Stimulated activated CD8-positive, alpha-beta memory T cell treated with anti-CD3 and anti-CD28 coated beads, Interleukin-4, amount 100 ng/mL, for 48 hours (primary cell): ENCODE measurements at regions not wholly inside any gene's neighbourhood (a gene's known extent, or its start where the extent isn't known, plus 50 kb on each side); places are given as distances from the start of the nearest gene placed in this dataset.
"Not testable (repeated sequence)": the region's sequence is repeated elsewhere in the genome, so short reads cannot be mapped to it uniquely, and the experiment has no call there.

Experiments used
- DNase-seq: peaks from one replicate; pipeline ENCODE4 v3.0.0-alpha.2; 2020

DNA sequence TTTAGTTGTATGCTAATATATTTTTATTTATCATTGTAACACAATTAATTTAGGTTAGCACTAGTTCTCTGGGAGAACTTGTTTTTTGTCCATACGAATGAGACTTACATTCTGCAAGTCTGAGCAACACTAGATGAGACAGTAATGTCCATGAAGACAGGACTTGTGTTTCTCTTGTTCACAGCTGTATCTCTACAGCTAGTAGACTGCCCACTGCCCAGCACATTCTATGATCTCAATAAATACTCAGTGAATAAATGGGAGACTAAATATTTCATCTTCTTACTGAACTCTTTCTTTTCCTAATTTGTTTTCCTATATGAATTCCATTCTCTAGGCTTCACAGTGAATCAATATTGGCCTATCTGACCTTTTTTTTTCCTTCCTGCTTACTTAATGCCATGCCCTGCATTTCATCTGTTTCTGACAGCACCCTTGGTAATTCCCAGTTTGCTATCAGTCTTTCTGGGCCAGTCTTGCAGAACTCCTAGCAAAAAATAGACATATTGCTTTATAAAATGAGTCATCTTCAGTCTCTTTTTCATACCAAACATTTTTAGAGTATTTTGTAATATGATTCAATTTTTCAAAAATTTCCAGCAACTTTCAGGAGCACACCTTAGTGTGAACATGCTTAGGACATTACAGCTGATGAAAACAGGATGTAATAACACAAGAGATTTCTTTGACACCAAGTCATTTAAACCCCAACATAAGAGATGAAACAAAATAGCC, 185.5 kb upstream of the ATP2B1 start:
- no peak for DNase-seq

DNA sequence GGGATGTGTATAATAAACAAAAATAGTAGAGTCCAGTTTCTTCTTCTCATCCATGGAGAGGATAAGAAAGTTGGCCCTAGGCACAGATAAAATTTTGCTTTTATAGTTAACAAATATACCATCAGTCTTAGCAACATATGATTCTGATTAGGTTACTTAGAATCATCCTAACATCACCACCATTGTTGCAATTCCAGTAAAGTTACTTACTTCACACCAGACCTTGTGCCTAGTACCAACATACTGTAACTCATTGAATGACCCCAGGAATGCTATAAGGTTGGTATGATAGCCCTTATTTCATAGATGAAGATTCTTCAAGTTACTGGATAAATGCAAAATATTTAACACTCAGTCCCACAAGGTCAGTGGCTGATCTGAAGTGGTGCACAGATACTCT, 183.8 kb upstream of the ATP2B1 start:
- no peak for DNase-seq

DNA sequence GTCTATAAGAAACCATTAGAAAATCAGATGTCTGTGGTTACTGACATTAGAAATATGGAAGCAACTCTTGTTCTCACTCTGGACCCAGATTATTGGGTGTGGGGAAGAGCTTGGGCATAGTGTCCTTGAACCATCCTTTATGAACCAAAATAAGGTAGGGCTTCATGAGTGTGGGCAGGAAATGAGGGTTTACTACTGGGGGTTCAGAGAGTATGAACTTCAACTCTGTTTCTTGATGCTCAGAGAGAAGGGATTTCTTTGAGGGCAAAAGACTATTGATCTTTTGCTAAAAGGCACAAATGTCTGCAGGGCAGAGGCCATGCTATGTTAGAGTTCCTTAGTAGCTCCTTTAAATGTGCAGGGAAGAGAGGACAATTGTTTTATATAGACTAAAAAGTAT, 183.3 kb upstream of the ATP2B1 start:
- no peak for DNase-seq

DNA sequence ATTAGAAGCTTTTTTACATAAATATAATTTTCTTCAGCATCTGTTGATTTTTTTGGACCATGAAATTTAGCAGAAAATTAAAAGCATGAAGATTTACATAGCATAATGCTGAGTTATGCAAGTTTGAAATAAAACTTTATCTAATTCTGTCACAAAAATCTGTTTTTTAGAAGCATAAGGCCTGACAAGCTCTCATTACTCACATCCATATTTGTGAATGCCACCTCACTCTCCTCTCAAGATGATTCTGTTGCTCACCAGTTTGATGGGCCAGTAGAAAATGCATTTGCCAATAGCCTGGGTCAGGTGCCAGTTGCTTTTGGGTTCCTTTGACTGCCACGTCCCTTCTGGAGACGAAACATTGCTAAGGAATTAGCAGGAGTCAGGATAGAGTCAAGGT, 181.5 kb upstream of the ATP2B1 start:
- DNase-seq, result no peak

DNA sequence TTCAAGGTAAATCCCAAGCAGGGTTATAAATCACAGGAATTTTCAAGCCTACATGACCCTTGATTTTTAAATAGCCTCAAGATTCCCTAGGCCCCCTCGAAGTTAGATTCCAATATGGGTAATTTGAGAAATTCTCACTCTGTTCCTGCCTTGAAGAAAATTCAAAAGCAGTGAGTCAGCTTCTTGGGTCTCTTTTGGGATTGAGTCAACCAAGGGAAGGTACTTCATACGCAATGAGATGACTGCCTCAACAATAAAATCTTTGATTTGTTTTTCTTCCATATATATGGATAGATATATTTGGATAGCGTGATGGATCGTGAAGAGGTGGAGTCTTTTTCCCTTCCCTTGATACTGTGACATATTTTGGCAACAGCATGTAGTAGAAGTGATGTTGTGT, 180.4 kb upstream of the ATP2B1 start:
- no peak for DNase-seq

DNA sequence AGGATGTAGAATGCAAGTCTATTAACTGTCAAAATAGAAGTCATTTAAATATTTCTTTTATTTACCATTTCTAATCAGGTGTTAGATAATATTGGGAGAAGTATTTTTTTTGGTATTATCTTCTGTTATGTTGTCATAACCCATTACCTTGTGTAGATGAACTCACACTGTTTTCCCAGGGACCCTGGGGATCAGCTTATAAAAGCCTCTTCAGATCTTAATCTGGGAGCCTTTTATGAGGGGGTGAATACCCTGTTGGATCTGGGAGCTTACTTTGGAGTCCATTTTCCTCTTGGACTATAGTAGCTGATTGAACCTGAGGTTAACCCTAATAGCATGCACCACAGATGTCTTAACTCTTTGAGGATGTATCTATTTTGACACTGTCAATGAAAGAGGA, 176.3 kb upstream of the ATP2B1 start:
- DNase-seq, result no peak

DNA sequence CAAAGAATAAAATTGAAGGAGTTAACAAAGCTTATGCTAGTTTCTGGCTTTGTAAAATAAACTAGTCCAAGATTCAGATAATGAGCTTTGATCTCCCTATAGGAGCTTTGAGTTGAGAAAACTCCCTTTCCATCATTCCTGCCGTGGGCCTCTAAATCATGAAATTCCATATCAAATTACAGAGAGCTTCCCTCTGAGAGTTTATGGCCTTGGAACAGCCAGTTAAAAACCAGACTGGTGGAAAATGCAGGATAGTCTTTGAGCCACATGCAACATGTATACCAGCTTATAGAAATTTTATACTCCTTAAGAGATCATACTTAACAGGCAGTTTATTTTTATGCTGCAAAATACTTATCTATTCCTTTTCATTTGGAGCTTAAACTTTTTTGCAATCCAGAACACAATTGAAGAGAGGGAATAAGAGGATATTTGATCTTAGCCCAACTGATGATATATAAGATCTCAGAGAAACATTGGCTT, 175.8 kb upstream of the ATP2B1 start:
- no peak for DNase-seq

DNA sequence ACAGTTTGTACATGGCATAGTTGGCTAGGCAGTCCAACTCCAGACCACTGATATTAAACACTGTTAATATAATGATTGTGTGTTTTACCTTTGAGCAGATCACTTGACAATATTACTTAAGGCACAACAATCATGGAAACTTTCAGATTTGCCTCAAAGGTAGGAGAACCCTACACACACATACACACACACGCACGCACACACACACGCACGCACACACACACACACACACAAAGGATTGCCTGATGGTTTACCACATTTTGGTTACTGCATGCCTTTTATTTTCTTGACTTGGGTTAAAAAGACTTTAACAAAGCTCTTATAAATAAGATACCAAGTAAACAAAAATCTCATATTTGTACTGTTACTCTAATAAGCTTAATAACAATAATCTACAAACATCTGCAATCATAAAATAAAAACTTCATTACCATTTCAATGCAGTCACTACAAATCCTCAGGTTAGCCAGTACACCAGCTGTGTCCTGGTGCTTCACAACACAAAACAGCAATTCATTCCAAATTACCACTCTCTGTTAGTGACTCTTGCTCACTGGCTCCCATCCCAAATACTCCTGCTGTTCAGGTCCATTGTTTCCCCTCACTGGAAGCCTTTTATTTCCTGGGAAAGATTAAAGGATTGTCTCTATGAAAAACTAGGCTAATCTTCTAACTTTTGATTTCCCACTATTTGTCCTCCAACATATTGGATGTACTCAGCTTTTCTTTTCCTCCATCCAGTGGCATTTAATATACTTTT, 175.2 kb upstream of the ATP2B1 start:
- no peak for DNase-seq

DNA sequence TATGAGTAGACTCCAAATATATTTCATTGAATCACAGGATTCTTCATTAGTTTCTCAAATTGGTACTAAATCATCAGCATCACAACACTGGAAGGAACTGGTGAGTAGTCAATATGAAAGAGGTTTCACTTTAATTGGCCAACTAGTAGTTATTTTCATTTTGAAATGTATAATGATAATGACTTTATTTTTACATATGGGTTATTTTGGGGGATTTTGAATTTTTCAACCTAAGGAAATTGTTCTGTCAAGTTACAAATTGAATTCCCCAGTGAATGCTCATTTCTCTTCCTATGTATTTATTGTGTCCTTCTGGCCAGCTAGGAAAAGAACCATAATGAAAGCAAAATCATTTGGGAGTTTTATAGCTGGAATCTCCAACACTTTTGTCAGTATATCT, 174.2 kb upstream of the ATP2B1 start:
- DNase-seq, result no peak

DNA sequence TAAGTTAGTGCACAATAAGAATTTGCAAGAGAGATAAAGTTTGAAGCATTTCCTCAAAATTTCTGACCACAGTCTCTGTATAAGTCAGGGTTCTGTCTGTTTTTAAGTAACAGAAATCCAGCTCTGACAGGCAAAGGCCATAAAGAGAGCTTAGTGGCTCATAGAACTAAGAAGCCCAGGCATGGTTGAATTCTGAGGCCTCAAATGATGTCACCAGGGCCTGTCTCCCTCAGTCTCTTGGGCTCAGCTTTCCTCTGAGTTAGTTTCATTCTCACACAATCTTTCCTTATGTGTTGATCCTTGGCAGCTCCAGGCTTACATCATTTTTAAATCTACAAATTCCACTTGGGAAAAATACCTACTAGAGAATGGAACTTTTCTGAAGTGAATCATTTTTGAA, 173.4 kb upstream of the ATP2B1 start:
- peak; percentile 32 for DNase-seq

DNA sequence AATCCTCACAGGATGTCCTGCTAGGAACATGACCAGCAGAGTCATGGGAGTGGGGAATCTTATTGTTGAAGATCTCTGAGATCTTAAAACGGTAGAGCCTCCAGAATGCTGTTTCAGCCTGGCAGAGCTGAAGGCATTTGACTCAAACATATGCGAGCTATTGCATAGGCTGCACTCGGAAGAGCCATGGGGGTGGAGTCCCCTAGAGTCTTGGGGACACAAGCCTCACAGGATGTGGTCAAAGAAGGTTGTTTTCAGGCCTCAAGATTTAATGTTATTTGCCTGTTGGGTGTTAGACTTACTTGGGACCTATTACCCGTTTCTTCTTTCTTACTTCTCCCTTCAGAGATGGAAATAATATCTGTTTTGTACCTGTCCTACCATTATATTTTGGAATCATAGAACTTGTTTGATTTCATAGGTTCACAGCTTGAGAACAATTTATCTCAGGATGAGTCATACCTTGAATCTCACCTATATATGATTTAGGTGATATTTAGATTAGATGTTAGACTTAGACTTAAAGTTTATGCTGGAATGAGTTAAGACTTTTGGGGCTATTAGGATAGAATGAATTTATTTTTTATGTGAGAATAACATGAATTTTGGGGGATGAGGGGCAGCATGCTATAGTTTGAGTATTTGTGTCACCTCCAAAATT, 172.2 kb upstream of the ATP2B1 start:
- DNase-seq, result peak; percentile 41

DNA sequence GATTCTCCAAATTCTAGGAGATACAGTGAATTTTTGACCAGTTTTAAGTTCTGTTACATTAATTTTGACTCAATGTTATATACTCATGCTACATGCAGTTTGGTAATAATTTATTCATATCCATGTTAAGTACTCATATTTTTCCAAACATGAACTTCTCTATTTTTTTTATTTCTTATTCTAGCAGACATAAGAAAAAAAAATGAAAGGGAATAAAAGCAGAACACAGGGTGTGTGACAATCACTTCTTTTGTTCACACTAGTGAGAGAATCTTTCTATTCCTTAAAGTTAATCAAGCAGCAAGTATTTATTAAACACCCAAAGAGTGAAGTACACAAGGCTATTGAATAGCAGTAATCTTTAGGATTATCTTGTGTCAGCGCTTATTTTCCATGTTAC, 171.1 kb upstream of the ATP2B1 start:
- DNase-seq, result no peak

DNA sequence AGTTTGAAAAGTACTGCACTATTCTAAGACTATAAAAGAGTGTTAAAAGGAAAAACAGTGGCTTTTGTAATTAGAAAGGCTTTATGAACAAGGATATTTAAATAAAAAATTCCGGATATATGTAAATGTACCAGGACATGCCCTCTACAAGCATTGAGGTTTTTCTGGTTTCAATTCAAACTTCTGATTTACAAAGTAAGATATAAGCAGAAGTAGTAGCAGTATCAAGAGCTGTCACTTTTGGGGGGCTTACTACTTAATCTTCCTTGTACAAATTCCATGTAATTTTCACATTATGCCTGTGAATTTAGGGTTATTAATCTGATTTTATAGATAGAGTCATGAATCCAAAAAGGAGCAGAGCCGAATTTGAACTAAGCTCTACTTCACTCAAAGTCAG, 170.3 kb upstream of the ATP2B1 start:
- no peak for DNase-seq

DNA sequence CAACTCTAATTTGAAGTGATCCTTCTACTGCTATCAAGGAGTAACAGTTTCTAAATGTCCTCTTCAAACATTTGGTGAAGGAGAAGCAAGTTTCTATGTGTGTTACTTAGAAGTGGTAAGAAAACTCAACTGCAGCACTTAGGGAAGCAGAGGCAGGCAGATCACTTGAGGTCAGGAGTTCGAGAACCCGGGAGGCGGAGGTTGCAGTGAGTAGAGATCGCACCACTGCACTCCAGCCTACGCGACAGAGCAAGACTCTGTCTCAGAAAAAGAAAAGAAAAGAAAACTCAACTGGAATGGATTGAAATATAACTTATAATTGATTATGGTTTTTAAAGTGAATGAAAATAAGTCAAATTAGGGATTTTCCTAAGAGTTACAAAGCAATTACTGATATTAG, 169.7 kb upstream of the ATP2B1 start:
- DNase-seq, result no peak

DNA sequence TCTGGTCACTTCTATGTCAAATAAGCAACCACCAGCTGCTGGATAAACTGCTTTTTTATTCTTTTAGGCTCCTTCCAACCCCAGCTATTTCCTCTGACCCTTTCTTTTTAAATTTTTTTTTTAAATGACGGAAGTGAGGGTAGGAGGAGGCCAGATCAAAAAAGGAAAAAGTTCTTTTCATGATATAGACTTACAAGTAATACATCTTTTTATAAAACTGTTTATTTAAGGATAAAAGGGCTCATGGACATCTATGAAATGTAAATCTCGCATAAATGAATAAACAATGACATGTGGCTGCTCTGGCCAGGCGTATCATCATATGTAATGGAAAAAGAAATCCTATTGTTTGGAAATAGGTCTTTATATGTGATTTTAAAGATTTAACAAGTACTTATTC, 169.0 kb upstream of the ATP2B1 start:
- no peak for DNase-seq

DNA sequence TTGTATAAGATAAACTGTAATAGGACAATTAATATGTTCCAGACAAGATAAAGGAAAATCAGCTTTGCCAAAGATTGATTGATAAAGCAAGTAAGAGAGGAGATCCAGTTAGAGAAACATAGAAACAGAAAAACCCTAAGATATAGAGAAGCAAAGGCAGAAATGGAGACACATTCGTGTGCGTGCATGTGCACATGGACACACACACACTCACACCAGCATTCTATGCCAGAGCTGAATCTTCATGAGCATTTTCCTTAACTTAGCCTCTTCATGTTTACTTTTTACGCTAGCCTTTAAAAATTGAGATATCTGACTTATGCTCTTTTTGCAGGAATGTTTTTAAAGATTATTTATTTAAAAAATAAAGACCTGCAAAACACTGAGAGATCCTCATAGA, 168.5 kb upstream of the ATP2B1 start:
- DNase-seq, result no peak

DNA sequence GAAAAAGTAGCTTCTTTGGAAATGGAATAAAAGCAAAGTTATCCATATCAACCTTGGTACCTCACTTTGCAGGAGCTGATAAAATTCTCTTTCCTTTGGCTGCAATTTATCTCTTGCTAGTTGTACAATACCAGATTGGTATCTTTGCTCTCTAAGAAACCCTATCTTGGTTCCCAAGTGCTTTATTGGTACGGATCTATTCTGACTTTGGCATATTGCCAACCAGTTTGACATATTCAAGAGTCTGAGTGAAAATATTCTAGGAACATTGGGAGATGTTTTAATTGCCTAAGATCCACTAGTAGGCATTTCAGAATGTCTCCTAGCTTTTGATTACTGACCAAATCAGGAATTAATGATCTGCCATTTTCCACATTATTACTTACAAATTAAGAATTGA, 167.2 kb upstream of the ATP2B1 start:
- no peak for DNase-seq

DNA sequence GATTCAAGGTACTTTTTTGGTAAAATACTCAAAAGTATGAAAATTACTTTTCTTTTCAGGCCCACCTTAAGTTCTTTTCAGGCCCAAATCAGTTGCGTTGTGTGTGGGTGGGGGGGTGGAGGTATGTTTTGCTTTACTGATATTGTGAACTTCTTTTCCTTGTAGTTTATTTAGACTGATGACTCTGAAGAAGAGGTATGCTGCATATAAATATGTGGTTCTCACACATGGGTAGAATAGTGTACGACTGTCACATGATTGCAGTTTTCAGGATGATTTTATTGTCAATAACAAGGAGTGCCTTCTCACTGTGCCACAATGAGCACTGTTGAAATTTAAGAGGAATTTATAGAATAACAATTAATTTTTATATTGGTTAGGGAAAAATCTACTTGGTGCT, 166.6 kb upstream of the ATP2B1 start:
- no peak for DNase-seq

DNA sequence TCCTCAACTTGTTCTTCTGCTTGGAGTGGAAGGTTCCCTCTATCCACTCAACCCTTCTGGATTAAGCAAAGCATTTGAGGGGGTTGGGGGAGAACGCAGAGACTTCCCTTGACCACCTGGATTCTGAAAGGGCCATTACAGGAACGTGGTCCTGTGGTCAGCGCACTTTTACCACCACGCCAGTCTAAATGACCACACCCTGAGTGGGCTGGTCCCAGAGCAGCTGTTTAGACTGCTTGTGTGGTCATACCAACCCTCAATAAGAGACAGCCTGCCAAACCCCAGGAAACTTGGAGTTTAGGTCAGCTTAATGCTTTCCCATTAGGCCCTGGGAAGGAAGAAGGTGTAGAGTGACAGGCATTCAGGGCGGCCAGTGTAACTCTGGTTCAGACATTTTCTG, 165.5 kb upstream of the ATP2B1 start:
- DNase-seq, result no peak

DNA sequence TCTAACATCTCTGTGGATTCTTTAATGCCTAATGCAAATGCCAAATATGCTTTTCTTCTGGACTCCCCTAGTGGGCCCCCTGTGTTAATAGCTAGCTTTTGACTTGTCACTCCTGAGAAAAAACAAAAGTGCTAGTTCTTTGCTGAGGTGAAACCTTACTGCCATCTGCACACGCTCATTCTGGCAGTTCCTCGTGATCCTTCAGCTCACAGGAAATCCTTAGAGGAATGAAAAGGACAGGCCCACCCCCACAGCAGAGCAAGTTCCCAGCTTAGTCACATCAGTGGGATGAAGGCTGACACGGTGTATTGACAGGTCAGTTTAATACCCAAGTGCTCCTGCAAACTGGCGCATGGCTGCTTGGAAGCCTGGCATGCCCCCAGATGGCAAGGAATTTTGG, 165.1 kb upstream of the ATP2B1 start:
- DNase-seq, result no peak

DNA sequence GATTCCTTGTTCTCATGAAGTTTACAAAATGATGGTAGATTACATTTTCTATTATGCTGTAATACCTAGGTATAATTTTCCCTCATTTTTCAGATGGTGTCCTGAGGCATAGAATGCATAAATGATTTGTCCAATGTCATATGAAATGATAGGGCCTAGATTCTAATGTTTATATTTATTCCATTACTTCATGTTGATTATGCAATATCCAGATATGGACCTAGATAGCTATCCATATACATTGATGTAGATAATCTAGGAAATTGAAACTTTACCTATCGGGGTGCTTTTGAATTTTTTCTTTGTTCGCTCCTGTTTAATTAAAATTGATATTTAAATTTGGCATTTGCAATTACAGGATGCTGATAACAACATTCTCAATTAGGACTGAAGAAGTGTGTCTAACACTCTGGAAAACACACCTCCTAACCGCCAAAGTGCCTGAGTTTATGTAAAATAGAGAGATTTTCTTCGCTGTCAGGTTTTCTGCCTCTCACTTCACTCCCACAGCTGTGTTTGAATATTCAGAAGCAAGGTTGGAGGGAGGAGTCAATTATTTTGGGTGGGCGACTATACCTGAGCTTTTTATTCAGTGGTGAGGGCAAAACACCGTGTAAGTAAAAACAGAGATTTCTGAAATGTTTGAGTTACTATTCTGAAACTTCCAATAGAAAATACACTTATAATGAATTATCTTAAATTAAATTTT, 164.4 kb upstream of the ATP2B1 start:
- no peak for DNase-seq

DNA sequence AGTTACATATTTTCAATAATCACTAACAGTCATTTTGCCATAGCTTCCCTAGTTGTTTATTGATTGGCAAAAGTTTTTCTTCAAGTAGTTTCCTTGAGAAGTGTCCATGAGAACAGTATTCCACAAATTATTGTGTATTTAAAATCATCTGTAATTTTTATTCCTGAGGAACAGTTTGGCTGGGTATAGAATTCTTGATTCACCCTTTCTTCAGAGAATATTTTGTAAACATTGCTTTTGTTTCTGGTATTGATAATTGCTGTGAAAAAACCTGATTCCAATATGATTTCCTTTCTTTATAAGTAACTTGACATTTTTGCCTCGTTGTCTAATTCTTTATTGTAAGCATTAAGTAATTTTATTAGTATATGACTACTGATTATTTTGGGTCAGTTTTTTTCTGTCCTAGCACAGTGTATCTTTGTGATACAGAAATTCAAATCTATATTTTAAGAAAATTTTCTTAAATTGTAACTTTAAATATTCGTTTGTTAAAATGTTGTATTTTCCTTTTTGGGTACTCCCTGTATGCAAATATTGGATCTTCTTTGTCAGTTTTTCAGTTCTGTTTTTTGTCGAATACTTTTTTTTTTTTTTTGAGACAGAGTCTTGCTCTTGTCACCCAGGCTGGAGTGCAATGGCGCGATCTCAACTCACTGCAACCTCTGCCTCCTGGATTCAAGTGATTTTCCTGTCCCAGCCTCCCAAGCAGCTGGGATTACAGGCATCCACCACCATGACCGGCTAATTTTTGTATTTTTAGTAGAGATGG, 162.0 kb upstream of the ATP2B1 start:
- DNase-seq, result no peak

DNA sequence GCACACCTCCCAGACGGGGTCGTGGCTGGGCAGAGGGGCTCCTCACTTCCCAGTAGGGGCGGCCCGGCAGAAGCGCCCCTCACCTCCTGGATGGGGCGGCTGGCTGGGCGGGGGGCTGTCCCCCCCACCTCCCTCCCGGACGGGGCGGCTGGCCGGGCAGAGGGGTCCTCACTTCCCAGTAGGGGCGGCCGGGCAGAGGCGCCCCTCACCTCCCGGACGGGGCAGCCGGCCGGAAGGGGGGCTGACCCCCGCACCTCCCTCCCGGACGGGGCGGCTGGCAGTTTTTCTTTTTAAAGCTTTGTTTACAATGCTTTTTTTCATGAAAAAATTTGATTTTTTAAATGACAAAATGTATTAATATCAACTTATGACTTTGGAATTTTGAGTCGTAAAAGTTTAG, 159.0 kb upstream of the ATP2B1 start:
- not testable (repeated sequence) for DNase-seq
